ENCODE measurements at regions not wholly inside any gene's neighbourhood (a gene's known extent, or its start where the extent isn't known, plus 50 kb on each side); places are given as distances from the start of the nearest gene placed in this dataset.

DNA sequence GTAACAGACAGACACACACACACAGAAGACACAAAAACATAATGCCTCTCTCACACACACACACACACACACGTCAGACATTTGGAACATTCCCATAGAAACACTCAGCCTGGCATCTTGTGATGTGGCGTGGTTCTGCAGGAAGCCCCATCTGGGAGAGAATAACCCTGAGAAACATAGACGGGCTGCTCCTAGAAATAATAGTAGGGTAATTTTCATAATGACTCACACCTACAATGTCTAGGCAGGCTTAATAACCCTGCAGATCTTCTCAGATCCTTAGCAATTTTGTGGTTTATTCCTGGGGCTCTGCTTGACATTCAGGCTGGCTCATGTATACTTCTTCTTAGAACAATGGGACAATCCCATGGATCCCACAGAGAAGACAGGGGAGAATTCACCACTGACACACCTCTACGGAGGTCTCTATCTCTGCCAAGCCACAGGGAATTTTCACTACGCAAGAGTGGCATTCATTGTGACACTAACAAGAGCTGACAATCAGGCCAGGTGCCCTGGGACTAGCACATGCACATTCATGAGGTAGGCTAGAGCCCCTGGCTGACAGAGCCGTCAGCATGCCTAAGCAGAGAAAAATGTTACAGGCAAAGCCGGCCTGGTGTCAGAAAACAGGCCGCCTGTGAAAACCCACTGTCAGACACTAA is 631.5 kb upstream of the TSPY4 start:
- Histone ChIP-seq H3K4me1 (ENCODE audit: control insufficient read depth, insufficient read depth, low read length) (no peaks in the 10 kb centered on the region), H3K27me3 (ENCODE audit: control insufficient read depth, insufficient read depth, low read length) (no peaks in the 10 kb centered on the region), H3K36me3 (ENCODE audit: control insufficient read depth, insufficient read depth, low read length) (no peaks in the 10 kb centered on the region), H3K27ac (ENCODE audit: low read length) (no peak overlapping the region), H3K4me3 (ENCODE audit: low read length) (no peak overlapping the region), H3K9me3 (ENCODE audit: control insufficient read depth, insufficient read depth, low read length) (no peaks in the 10 kb centered on the region)
- WGBS (ENCODE audit: insufficient coverage, insufficient read length): no CpG with 5 or more reads among the region's 8 CpGs
- no peak for DNase-seq (ENCODE audit: low read depth, low spot score)

DNA sequence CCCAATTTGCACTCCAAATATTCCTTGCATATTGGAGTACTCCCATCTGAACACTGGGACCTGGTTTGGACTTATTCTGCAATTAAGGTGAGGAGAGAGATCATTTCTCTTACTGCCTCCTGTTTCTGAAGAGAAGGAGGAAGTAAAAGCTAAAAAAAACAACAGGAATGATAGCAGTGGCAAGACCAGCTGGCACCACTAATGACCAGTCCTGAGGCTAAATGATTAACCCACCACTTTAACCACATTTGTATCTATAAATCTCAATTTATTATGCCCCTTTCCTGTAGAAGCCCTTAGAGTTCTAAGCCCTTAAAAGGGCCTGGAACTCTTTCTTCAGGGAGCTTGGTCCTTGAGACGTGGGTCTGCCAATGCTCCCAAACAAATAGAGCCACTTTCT is 625.0 kb upstream of the TSPY4 start:
- no peak for DNase-seq (ENCODE audit: low read depth, low spot score)
- Histone ChIP-seq H3K4me3 (ENCODE audit: low read length) (no peak overlapping the region), H3K27ac (ENCODE audit: low read length) (no peak overlapping the region), H3K27me3 (ENCODE audit: control insufficient read depth, insufficient read depth, low read length) (no peaks in the 10 kb centered on the region), H3K36me3 (ENCODE audit: control insufficient read depth, insufficient read depth, low read length) (no peaks in the 10 kb centered on the region), H3K9me3 (ENCODE audit: control insufficient read depth, insufficient read depth, low read length) (no peaks in the 10 kb centered on the region), H3K4me1 (ENCODE audit: control insufficient read depth, insufficient read depth, low read length) (no peaks in the 10 kb centered on the region)
- no CpG with 5 or more reads among the region's 1 CpG for WGBS (ENCODE audit: insufficient coverage, insufficient read length)

DNA sequence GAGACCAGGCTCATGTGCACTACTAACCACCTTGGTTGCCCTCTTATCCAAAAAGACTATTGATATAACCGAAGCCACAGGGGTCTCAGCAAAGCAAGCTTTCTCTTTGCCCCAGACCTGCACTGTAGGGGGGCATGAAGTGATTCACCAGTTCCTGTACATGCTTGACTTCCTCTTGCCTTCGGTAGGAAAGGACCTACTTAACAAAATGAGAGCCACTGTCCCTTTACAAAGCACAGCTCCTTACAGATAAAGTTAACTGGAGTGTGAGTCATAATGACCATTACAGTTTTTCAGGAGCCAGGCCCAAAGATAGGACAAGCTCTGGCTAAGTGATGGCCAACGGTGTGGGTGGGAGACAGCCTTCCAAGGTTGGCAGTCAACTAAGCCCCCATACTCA is 622.0 kb upstream of the TSPY4 start:
- Histone ChIP-seq H3K27ac (ENCODE audit: low read length) (no peak overlapping the region), H3K27me3 (ENCODE audit: control insufficient read depth, insufficient read depth, low read length) (no peaks in the 10 kb centered on the region), H3K9me3 (ENCODE audit: control insufficient read depth, insufficient read depth, low read length) (no peaks in the 10 kb centered on the region), H3K36me3 (ENCODE audit: control insufficient read depth, insufficient read depth, low read length) (no peaks in the 10 kb centered on the region), H3K4me3 (ENCODE audit: low read length) (no peak overlapping the region), H3K4me1 (ENCODE audit: control insufficient read depth, insufficient read depth, low read length) (no peaks in the 10 kb centered on the region)
- WGBS (ENCODE audit: insufficient coverage, insufficient read length): no CpG with 5 or more reads among the region's 3 CpGs
- DNase-seq (ENCODE audit: low read depth, low spot score): no peak

DNA sequence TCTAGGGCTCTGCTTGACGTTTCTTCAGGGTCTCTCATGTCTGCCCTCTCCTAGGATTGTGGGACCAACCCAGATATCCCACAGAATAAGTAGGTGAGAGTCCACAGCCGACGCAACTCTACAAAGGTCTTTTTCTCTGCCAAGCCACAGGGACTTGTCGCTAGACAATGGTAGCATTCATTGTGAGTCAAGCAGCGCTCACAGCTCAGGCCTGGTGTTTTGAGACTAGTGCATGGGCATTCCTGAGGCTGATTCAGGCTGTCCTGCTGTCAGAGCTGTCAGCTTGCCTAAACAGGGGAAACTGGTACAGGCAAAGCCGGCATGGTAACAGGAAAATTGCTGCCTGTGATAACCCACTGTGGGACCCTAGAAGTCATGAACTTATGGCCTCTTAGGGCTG is 610.6 kb upstream of the TSPY4 start:
- no peaks in the 10 kb centered on the region for H3K27me3 ChIP-seq (ENCODE audit: control insufficient read depth, insufficient read depth, low read length)
- H3K36me3 ChIP-seq (ENCODE audit: control insufficient read depth, insufficient read depth, low read length): no peaks in the 10 kb centered on the region
- WGBS (ENCODE audit: insufficient coverage, insufficient read length): no CpG with 5 or more reads among the region's 6 CpGs
- no peak for DNase-seq (ENCODE audit: low read depth, low spot score)
- no peaks in the 10 kb centered on the region for H3K9me3 ChIP-seq (ENCODE audit: control insufficient read depth, insufficient read depth, low read length)
- H3K4me3 ChIP-seq (ENCODE audit: low read length): no peak overlapping the region
- H3K27ac ChIP-seq (ENCODE audit: low read length): no peak overlapping the region
- no peaks in the 10 kb centered on the region for H3K4me1 ChIP-seq (ENCODE audit: control insufficient read depth, insufficient read depth, low read length)

DNA sequence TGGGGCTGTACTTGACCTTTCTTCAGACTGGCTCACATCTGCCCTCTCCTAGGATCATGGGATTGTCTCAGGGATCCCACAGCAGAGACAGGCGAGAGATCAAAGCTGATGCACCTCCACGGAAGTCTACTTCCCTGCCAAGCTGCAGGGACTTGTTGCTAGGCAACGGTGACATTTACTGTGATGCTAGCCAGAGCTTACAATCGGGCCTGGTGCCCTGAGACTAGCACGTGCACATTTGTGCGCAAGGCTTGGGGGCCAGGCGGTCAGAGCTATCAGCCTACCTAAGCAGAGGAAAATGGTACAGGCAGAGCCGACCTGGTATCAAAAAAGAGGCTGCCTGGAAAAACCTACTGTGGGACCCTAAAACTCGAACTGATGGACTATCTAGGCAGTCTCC is 607.3 kb upstream of the TSPY4 start:
- no peak overlapping the region for H3K27ac ChIP-seq (ENCODE audit: low read length)
- no peaks in the 10 kb centered on the region for H3K27me3 ChIP-seq (ENCODE audit: control insufficient read depth, insufficient read depth, low read length)
- H3K4me3 ChIP-seq (ENCODE audit: low read length): no peak overlapping the region
- DNase-seq (ENCODE audit: low read depth, low spot score): no peak
- H3K9me3 ChIP-seq (ENCODE audit: control insufficient read depth, insufficient read depth, low read length): no peaks in the 10 kb centered on the region
- H3K36me3 ChIP-seq (ENCODE audit: control insufficient read depth, insufficient read depth, low read length): no peaks in the 10 kb centered on the region
- no peaks in the 10 kb centered on the region for H3K4me1 ChIP-seq (ENCODE audit: control insufficient read depth, insufficient read depth, low read length)
- WGBS (ENCODE audit: insufficient coverage, insufficient read length): no CpG with 5 or more reads among the region's 9 CpGs

DNA sequence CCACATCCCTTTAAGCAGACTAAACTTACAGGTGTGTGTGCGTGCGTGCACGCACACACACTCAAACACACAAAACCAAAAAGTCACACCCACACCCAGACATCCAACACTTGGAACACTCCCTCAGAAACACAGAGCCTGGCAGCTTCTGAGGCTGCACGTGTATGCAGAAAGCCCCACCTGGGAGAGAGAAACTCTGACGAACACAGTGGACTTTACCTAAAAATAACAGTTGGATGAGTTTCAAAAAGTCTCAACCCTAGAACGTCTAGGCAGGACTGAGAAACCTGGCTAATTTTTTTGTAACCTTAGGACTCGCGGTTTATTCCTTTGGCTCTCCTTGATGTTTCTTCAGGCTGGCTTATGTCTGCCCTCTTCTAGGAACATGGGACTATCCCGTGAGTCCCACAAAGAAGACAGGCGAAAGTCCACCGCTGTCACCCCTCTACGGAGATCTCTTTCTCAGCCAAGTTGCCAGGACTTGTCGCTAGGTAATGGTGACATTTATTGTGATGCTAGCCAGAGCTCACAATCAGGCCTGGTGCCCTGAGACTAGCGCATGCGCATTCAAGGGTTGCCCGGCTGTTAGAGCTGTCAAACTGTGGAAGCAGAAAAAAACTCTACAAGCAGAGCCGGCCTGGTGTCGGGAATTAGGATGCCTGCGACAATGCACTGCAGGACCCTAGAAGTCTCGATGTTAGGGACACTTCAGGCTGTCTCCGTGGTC is 595.8 kb upstream of the TSPY4 start:
- Histone ChIP-seq H3K9me3 (ENCODE audit: control insufficient read depth, insufficient read depth, low read length) (no peaks in the 10 kb centered on the region), H3K36me3 (ENCODE audit: control insufficient read depth, insufficient read depth, low read length) (no peaks in the 10 kb centered on the region)
- WGBS (ENCODE audit: insufficient coverage, insufficient read length): no CpG with 5 or more reads among the region's 21 CpGs

DNA sequence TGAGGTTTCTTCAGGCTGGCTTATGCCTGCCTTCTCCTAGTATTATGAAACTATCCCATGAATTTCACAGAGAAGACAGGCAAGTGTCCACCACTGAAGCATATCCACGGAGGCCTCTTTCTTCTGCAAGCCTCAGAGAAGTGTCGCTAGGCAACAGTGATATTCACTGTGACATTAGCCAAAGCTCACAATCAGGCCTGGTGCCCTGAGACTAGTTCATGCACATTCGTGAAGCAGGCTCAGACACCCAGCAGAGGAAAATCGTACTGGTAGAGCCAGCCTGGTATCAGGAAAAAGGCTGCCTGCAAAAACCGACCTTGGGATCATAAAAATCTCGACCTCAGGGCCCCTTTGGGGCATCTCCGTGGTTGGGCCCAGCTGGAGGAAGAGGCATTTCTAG is 573.1 kb upstream of the TSPY4 start:
- Histone ChIP-seq H3K9me3 (ENCODE audit: control insufficient read depth, insufficient read depth, low read length) (no peaks in the 10 kb centered on the region), H3K27ac (ENCODE audit: low read length) (no peak overlapping the region), H3K36me3 (ENCODE audit: control insufficient read depth, insufficient read depth, low read length) (no peaks in the 10 kb centered on the region), H3K27me3 (ENCODE audit: control insufficient read depth, insufficient read depth, low read length) (no peaks in the 10 kb centered on the region), H3K4me1 (ENCODE audit: control insufficient read depth, insufficient read depth, low read length) (no peaks in the 10 kb centered on the region; the same call in 1 of the 2 replicates), H3K4me3 (ENCODE audit: low read length) (no peak overlapping the region)
- WGBS (ENCODE audit: insufficient coverage, insufficient read length): no CpG with 5 or more reads among the region's 7 CpGs
- DNase-seq (ENCODE audit: low read depth, low spot score): no peak

More for the DNA sequence above, 595.8 kb upstream of the TSPY4 start:
- Histone ChIP-seq H3K27ac (ENCODE audit: low read length) (no peak overlapping the region), H3K27me3 (ENCODE audit: control insufficient read depth, insufficient read depth, low read length) (no peaks in the 10 kb centered on the region), H3K4me1 (ENCODE audit: control insufficient read depth, insufficient read depth, low read length) (no peaks in the 10 kb centered on the region), H3K4me3 (ENCODE audit: low read length) (no peak overlapping the region)
- DNase-seq (ENCODE audit: low read depth, low spot score): no peak

DNA sequence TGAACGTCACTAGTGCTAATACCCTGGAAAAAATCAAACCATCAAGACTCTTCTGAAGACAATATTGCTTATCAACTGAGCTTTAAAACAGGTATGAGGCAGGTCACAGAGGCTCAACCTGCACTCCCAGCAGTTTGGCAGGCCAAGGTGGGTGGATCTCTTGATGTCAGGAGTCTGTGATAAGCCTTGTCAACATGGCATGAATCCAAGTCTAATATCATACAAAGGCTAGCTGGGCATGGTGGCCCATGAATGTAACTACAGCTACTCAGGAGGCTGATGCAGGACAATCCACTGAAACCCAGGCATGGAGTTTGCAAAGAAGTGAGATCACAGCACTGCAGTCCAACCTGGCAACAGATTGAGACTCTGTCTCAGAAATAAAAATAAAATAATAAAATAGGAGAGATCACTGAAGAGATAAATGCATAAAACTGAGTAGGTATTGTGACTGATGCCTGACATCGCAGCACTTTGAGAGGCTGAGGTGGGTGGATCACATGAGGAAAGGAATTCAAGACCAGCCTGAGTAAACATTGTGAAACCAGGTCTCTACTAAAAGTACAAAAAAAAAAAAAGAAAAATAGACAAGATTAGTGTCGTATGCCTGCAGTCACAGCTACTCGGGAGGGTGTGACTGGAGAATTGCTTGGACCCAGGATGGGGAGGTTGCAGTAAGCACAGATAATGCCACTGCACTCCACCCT is 555.9 kb upstream of the TSPY4 start:
- no peaks in the 10 kb centered on the region for H3K36me3 ChIP-seq (ENCODE audit: control insufficient read depth, insufficient read depth, low read length)
- no peaks in the 10 kb centered on the region for H3K27me3 ChIP-seq (ENCODE audit: control insufficient read depth, insufficient read depth, low read length)
- no peak for DNase-seq (ENCODE audit: low read depth, low spot score)
- no peak overlapping the region for H3K27ac ChIP-seq (ENCODE audit: low read length)
- H3K4me3 ChIP-seq (ENCODE audit: low read length): no peak overlapping the region
- H3K4me1 ChIP-seq (ENCODE audit: control insufficient read depth, insufficient read depth, low read length): no peaks in the 10 kb centered on the region
- no peaks in the 10 kb centered on the region for H3K9me3 ChIP-seq (ENCODE audit: control insufficient read depth, insufficient read depth, low read length)
- no CpG with 5 or more reads among the region's 4 CpGs for WGBS (ENCODE audit: insufficient coverage, insufficient read length)

DNA sequence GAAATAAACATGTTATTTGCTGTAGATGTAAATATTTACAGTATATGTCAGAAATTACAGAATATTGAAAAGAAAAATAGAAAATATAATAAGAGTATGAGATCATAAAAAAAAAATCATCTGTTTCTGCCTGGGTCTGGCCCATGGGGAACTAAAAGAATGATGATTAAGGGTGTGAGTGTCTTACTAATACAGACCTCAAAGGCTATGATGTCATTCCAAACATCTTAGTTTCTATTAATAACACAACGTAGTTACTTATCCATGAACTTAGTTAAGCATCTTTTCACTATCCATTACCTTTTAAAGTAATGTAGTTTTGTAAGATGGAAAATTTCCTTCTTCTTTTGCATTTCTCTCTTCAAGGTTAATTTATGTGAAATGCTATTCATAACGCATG is 542.7 kb upstream of the TSPY4 start:
- WGBS (ENCODE audit: insufficient coverage, insufficient read length): no CpG with 5 or more reads among the region's 2 CpGs
- no peak overlapping the region for H3K27ac ChIP-seq (ENCODE audit: low read length)
- no peaks in the 10 kb centered on the region for H3K4me1 ChIP-seq (ENCODE audit: control insufficient read depth, insufficient read depth, low read length)
- no peaks in the 10 kb centered on the region for H3K9me3 ChIP-seq (ENCODE audit: control insufficient read depth, insufficient read depth, low read length)
- no peak for DNase-seq (ENCODE audit: low read depth, low spot score)
- H3K27me3 ChIP-seq (ENCODE audit: control insufficient read depth, insufficient read depth, low read length): no peaks in the 10 kb centered on the region
- H3K36me3 ChIP-seq (ENCODE audit: control insufficient read depth, insufficient read depth, low read length): no peaks in the 10 kb centered on the region
- no peak overlapping the region for H3K4me3 ChIP-seq (ENCODE audit: low read length)

DNA sequence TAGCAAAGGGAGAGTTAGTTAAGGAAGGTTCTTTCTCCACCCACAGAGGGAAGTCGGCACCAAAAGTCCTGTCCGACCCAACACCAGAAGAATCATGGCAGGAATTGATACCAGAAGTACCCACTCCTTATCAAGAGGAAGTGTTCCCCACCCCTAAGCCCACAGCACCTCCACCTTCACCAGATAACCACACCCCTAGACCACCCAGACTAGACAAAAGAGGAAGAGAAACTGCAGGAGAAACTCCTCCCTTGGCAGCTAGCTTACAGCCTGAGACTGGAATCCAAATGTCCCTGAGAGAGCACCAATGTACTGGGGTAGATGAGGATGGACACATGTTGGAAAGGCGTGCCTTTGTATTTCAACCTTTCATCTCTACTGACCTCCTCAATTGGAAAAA is 532.9 kb upstream of the TSPY4 start:
- Histone ChIP-seq H3K27ac (ENCODE audit: low read length) (no peak overlapping the region), H3K36me3 (ENCODE audit: control insufficient read depth, insufficient read depth, low read length) (no peaks in the 10 kb centered on the region), H3K4me3 (ENCODE audit: low read length) (no peak overlapping the region), H3K9me3 (ENCODE audit: control insufficient read depth, insufficient read depth, low read length) (no peaks in the 10 kb centered on the region), H3K27me3 (ENCODE audit: control insufficient read depth, insufficient read depth, low read length) (no peaks in the 10 kb centered on the region), H3K4me1 (ENCODE audit: control insufficient read depth, insufficient read depth, low read length) (no peaks in the 10 kb centered on the region)
- WGBS (ENCODE audit: insufficient coverage, insufficient read length): no CpG with 5 or more reads among the region's 3 CpGs
- DNase-seq (ENCODE audit: low read depth, low spot score): no peak
